ENCODE measurements at regions not wholly inside any gene's neighbourhood (a gene's known extent, or its start where the extent isn't known, plus 50 kb on each side); places are given as distances from the start of the nearest gene placed in this dataset.

DNA sequence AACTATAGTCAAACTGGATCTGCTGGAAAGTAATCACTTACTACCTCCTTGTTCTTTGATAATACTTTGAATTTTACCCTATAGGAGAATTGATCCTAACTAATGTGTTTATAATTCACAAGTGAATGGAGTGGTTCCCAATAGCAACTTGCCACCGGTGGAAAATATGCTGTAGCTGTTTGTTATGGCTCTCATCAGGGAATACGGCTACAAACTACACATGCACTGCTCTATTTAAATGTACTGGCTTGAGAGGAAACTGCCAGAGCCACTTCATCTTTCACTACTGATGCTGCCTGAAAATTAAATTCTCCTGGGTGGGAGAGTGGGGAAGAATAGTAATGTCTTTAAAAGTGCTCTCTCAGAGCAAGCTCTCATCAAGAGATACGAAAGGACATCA lies 448.5 kb upstream of the GRAMD2B start:
- Histone ChIP-seq H3K27me3 (ENCODE audit: control insufficient read depth, insufficient read depth, low read length) (no peaks in the 10 kb centered on the region), H3K4me1 (ENCODE audit: control insufficient read depth, insufficient read depth, low read length) (no peaks in the 10 kb centered on the region), H3K27ac (ENCODE audit: low read length) (no peak overlapping the region), H3K4me3 (ENCODE audit: low read depth in 2 of 2, low read length in 2 of 2) (no peak overlapping the region), H3K36me3 (ENCODE audit: control insufficient read depth, insufficient read depth, low read length) (no peaks in the 10 kb centered on the region), H3K9me3 (ENCODE audit: control insufficient read depth, insufficient read depth, low read depth, low read length) (no peaks in the 10 kb centered on the region)
- intact Hi-C loops (cut with micrococcal nuclease; ENCODE audit: unreplicated experiment): no loop called here
- DNase-seq (ENCODE audit: low read depth, low spot score) (no peak), ATAC-seq (no peak)
- in situ Hi-C loops (cut with HindIII; ENCODE audit: low pct_unique_long_range_greater_than_20kb, low sequenced_read_pairs): no loop called here
- ChIA-PET POLR2A (no interaction called here), CTCF (no interaction called here)
- TF ChIP-seq, protein P1, sequence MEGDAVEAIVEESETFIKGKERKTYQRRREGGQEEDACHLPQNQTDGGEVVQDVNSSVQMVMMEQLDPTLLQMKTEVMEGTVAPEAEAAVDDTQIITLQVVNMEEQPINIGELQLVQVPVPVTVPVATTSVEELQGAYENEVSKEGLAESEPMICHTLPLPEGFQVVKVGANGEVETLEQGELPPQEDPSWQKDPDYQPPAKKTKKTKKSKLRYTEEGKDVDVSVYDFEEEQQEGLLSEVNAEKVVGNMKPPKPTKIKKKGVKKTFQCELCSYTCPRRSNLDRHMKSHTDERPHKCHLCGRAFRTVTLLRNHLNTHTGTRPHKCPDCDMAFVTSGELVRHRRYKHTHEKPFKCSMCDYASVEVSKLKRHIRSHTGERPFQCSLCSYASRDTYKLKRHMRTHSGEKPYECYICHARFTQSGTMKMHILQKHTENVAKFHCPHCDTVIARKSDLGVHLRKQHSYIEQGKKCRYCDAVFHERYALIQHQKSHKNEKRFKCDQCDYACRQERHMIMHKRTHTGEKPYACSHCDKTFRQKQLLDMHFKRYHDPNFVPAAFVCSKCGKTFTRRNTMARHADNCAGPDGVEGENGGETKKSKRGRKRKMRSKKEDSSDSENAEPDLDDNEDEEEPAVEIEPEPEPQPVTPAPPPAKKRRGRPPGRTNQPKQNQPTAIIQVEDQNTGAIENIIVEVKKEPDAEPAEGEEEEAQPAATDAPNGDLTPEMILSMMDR (IDR thresholded peaks at IDR 0.05): no peak
- TF ChIP-seq POLR2AphosphoS5 (IDR thresholded peaks at IDR 0.05; ENCODE audit: low read depth, low read length): no peak
- TF ChIP-seq SIN3A (IDR thresholded peaks at IDR 0.05; ENCODE audit: borderline replicate concordance, insufficient read depth, low read depth, low read length): no peak
- TF ChIP-seq TCF7L2 (IDR thresholded peaks at IDR 0.05; ENCODE audit: low read depth, low read length): no peak
- TF ChIP-seq, protein P2, sequence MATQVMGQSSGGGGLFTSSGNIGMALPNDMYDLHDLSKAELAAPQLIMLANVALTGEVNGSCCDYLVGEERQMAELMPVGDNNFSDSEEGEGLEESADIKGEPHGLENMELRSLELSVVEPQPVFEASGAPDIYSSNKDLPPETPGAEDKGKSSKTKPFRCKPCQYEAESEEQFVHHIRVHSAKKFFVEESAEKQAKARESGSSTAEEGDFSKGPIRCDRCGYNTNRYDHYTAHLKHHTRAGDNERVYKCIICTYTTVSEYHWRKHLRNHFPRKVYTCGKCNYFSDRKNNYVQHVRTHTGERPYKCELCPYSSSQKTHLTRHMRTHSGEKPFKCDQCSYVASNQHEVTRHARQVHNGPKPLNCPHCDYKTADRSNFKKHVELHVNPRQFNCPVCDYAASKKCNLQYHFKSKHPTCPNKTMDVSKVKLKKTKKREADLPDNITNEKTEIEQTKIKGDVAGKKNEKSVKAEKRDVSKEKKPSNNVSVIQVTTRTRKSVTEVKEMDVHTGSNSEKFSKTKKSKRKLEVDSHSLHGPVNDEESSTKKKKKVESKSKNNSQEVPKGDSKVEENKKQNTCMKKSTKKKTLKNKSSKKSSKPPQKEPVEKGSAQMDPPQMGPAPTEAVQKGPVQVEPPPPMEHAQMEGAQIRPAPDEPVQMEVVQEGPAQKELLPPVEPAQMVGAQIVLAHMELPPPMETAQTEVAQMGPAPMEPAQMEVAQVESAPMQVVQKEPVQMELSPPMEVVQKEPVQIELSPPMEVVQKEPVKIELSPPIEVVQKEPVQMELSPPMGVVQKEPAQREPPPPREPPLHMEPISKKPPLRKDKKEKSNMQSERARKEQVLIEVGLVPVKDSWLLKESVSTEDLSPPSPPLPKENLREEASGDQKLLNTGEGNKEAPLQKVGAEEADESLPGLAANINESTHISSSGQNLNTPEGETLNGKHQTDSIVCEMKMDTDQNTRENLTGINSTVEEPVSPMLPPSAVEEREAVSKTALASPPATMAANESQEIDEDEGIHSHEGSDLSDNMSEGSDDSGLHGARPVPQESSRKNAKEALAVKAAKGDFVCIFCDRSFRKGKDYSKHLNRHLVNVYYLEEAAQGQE (IDR thresholded peaks at IDR 0.05; ENCODE audit: insufficient read depth in 1 of 2, low read depth in 2 of 2, low read length in 1 of 2): no peak
- no TSS peak for BruUV-seq (replicated peaks)

DNA sequence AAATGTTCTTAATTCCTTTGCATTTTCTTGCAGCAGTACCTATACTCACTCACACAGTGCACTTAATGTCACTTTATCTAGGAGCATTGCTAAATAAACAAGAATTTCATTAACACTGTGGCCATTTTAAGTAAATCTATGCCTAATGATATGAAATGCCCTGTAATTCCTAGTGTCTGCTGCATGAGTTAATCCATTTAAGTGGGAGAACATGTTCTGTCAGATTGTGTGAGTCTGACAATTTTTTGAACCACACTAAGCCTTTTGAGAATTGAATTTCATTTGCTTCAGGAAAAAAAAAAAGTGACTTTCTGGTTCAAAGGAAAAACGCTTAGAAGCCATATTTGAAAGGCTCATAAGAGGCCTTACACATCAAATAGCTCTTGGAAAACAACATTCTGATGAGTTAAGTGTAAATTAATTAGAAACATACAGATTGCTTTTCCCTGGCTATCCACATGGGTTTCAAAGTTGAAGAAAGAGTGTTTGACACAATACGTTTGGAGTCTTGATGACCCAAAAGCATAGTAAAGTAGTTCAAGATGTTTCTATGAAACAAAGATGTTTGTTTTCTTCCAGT lies 446.7 kb upstream of the GRAMD2B start:
- BruUV-seq (replicated peaks): no TSS peak
- ATAC-seq (no peak), DNase-seq (ENCODE audit: low read depth, low spot score) (no peak)
- H3K27me3 ChIP-seq (ENCODE audit: control insufficient read depth, insufficient read depth, low read length): no peaks in the 10 kb centered on the region
- no peak overlapping the region for H3K4me3 ChIP-seq (ENCODE audit: low read depth in 2 of 2, low read length in 2 of 2)
- POLR2A ChIA-PET: no interaction called here
- in situ Hi-C loops (cut with HindIII; ENCODE audit: low pct_unique_long_range_greater_than_20kb, low sequenced_read_pairs) (no loop called here), intact Hi-C loops (cut with micrococcal nuclease; ENCODE audit: unreplicated experiment) (no loop called here)
- no peak for TF ChIP-seq POLR2AphosphoS5 (IDR thresholded peaks at IDR 0.05; ENCODE audit: low read depth, low read length)
- TF ChIP-seq TCF7L2 (IDR thresholded peaks at IDR 0.05; ENCODE audit: low read depth, low read length): no peak
- TF ChIP-seq, protein P1 (IDR thresholded peaks at IDR 0.05): no peak
- TF ChIP-seq SIN3A (IDR thresholded peaks at IDR 0.05; ENCODE audit: borderline replicate concordance, insufficient read depth, low read depth, low read length): no peak
- TF ChIP-seq, protein P2 (IDR thresholded peaks at IDR 0.05; ENCODE audit: insufficient read depth in 1 of 2, low read depth in 2 of 2, low read length in 1 of 2): no peak
- no peak overlapping the region for H3K27ac ChIP-seq (ENCODE audit: low read length)
- no peaks in the 10 kb centered on the region for H3K4me1 ChIP-seq (ENCODE audit: control insufficient read depth, insufficient read depth, low read length)
- no peaks in the 10 kb centered on the region for H3K9me3 ChIP-seq (ENCODE audit: control insufficient read depth, insufficient read depth, low read depth, low read length)
- no peaks in the 10 kb centered on the region for H3K36me3 ChIP-seq (ENCODE audit: control insufficient read depth, insufficient read depth, low read length)
- CTCF ChIA-PET: no interaction called here
